ENCODE measurements at regions not wholly inside any gene's neighbourhood (a gene's known extent, or its start where the extent isn't known, plus 50 kb on each side); places are given as distances from the start of the nearest gene placed in this dataset.

GRCh38 chr9:119556129-119556875, 187.1 kb upstream of the BRINP1 start:
- Mint-ChIP-seq H3K4me3 (peak overlapping the region in 1 of 10 donors; percentile 29), H3K27me3 (peaks cover 12 to 52% (median 29%) of the 10 kb centered on the region in 5 donors), H3K9me3 (peaks cover 0 to 6% (median 0%) of the 10 kb centered on the region in 9 donors), H3K27ac (no peak overlapping the region), H3K4me1 (peaks cover 0 to 6% (median 2%) of the 10 kb centered on the region in 4 donors), H3K36me3 (no peaks in the 10 kb centered on the region)
- POLR2A ChIA-PET: no interaction called here
- DNase-seq (peak in 3 of 10 donors; percentile 0 to 9 (median 6)), ATAC-seq (no peak)

DNA sequence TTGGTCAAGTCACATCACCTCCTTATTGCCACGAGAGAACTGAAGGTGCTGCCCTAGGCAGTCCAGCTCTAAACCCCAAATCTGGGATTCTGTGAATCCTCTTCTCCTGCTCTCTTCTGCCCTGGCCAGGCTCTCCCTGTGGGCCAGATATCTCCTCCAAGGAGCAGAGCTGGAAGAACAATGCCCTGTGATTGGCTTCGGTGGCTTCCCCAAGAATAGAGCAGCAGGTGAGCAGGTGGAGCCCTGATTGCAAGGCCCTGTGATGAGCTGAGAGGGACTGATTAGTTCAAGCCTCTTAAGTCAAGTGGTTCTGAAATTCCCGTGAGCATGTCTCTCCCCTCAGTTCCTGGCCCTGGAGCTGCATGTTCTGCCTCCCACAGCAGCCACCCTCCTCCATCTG, 175.3 kb upstream of the BRINP1 start:
- peaks cover 0 to 4% (median 1%) of the 10 kb centered on the region in 5 donors for H3K27me3 Mint-ChIP-seq
- H3K4me1 Mint-ChIP-seq: no peaks in the 10 kb centered on the region
- POLR2A ChIA-PET: no interaction called here
- H3K4me3 Mint-ChIP-seq: no peak overlapping the region
- no peak overlapping the region for H3K27ac Mint-ChIP-seq
- H3K9me3 Mint-ChIP-seq: peaks cover 0 to 13% (median 6%) of the 10 kb centered on the region in 9 donors
- no peak for DNase-seq
- ATAC-seq: no peak
- H3K36me3 Mint-ChIP-seq: no peaks in the 10 kb centered on the region

DNA sequence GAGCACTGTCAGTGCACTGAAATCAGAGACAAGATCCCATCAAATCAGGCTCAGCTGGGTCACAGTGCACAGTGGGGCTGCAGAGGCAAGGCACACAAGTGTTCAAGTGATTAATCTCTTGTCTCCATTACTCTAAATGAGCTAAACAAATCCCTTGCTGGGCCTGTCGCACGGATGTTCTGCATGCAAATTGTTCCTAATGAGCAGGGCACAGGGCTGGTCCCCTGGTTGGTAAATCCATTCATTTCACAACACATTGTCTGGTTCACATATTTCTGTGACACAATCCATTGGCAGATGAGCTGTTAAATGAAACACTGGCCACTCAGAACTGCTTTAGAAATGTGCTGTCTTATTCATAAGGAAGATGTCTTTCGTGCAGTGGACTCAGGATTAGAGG, 167.9 kb upstream of the BRINP1 start:
- POLR2A ChIA-PET: no interaction called here
- Mint-ChIP-seq H3K36me3 (no peaks in the 10 kb centered on the region), H3K4me3 (no peak overlapping the region), H3K9me3 (peaks cover 0 to 9% (median 0%) of the 10 kb centered on the region in 9 donors), H3K27ac (no peak overlapping the region), H3K27me3 (peaks cover 0 to 4% (median 0%) of the 10 kb centered on the region in 5 donors), H3K4me1 (no peaks in the 10 kb centered on the region)
- no peak for ATAC-seq
- DNase-seq: no peak

DNA sequence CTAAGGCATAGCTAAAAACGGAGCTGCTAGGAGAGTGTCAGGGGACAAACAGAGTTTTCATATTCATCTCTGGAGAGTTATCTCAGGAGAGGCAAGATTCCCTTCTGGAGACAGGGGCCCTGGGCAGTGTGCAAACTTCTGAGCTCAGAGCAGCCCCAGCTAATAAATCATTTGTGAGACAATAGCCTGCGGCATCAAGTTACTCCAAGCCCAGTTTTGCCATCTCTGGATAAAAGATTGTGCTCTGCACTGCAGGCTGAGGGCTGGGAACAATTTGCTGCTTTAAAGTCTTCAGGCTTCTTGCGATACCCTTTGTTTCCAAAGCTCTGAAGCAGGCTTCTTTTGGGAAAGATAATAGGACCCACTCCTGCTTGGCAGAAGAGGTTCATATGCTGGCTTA, 164.3 kb upstream of the BRINP1 start:
- H3K27me3 Mint-ChIP-seq: no peaks in the 10 kb centered on the region
- DNase-seq: no peak
- H3K36me3 Mint-ChIP-seq: no peaks in the 10 kb centered on the region
- H3K9me3 Mint-ChIP-seq: peaks cover 0 to 4% (median 0%) of the 10 kb centered on the region in 9 donors
- H3K4me3 Mint-ChIP-seq: no peak overlapping the region
- H3K4me1 Mint-ChIP-seq: no peaks in the 10 kb centered on the region
- POLR2A ChIA-PET: no interaction called here
- H3K27ac Mint-ChIP-seq: no peak overlapping the region
- ATAC-seq: no peak

- POLR2A ChIA-PET: no interaction called here
- no peaks in the 10 kb centered on the region for H3K27me3 Mint-ChIP-seq
Measured at GRCh38 chr9:119526698-119527097, 157.5 kb upstream of the BRINP1 start.

GRCh38 chr9:119523508-119523907, 154.3 kb upstream of the BRINP1 start:
- Mint-ChIP-seq H3K36me3 (no peaks in the 10 kb centered on the region), H3K27ac (no peak overlapping the region), H3K9me3 (peaks cover 0 to 29% (median 2%) of the 10 kb centered on the region in 9 donors), H3K4me3 (no peak overlapping the region), H3K4me1 (no peaks in the 10 kb centered on the region), H3K27me3 (peaks cover 0 to 7% (median 0%) of the 10 kb centered on the region in 5 donors)
- ATAC-seq: no peak
- DNase-seq: no peak
- POLR2A ChIA-PET: no interaction called here

More at GRCh38 chr9:119526698-119527097, 157.5 kb upstream of the BRINP1 start:
- no peak for DNase-seq
- no peak overlapping the region for H3K27ac Mint-ChIP-seq
- H3K9me3 Mint-ChIP-seq: peaks cover 0 to 20% (median 2%) of the 10 kb centered on the region in 9 donors
- H3K36me3 Mint-ChIP-seq: no peaks in the 10 kb centered on the region
- no peak overlapping the region for H3K4me3 Mint-ChIP-seq
- no peak for ATAC-seq
- no peaks in the 10 kb centered on the region for H3K4me1 Mint-ChIP-seq

GRCh38 chr9:119522381-119522780, 153.1 kb upstream of the BRINP1 start:
- H3K4me1 Mint-ChIP-seq: no peaks in the 10 kb centered on the region
- ATAC-seq (no peak), DNase-seq (no peak)
- H3K27ac Mint-ChIP-seq: no peak overlapping the region
- H3K27me3 Mint-ChIP-seq: peaks cover 0 to 7% (median 0%) of the 10 kb centered on the region in 5 donors
- H3K9me3 Mint-ChIP-seq: peaks cover 0 to 23% (median 2%) of the 10 kb centered on the region in 9 donors
- POLR2A ChIA-PET: no interaction called here
- H3K4me3 Mint-ChIP-seq: no peak overlapping the region
- H3K36me3 Mint-ChIP-seq: no peaks in the 10 kb centered on the region

DNA sequence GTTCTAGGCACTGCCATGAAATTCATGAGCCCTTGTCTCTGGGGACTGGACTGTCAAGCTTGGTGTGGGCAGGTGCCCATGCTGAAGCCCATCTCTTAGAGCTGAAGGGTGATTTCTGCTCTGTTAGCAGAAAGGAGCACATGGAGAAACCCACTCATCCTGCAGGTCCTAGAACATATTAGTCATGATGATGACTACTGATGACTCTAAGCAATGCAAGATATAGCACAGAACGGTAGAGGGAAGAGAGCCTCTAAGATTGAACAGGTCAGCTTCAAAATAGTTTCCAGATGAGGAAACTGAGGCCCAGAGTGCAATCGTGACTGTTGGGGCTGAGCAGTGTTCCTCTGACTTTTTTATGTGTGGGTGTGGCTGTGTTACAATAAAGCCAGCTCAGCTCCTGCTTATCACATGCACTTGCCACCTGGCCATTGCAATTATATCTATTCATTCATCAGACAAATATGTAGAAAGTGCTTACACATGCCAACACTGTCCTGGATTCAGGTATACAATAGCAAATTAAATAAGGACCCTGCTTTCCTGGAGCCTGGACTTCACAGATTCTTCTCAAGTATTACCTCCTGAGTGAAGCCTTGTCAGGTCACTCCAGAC, 140.2 kb upstream of the BRINP1 start:
- POLR2A ChIA-PET: no interaction called here
- Mint-ChIP-seq H3K4me3 (no peak overlapping the region), H3K27me3 (no peaks in the 10 kb centered on the region), H3K36me3 (no peaks in the 10 kb centered on the region), H3K4me1 (no peaks in the 10 kb centered on the region), H3K9me3 (peaks cover 0 to 34% (median 6%) of the 10 kb centered on the region in 9 donors), H3K27ac (no peak overlapping the region)
- DNase-seq (no peak), ATAC-seq (no peak)

- DNase-seq (no peak), ATAC-seq (no peak)
- POLR2A ChIA-PET: no interaction called here
Measured at GRCh38 chr9:119501374-119501773, 132.1 kb upstream of the BRINP1 start.

GRCh38 chr9:119500072-119500771, 131.0 kb upstream of the BRINP1 start:
- no peak overlapping the region for H3K4me3 Mint-ChIP-seq
- H3K36me3 Mint-ChIP-seq: no peaks in the 10 kb centered on the region
- H3K27ac Mint-ChIP-seq: no peak overlapping the region
- ATAC-seq (no peak), DNase-seq (no peak)
- H3K9me3 Mint-ChIP-seq: peaks cover 0 to 19% (median 4%) of the 10 kb centered on the region in 9 donors
- no peaks in the 10 kb centered on the region for H3K4me1 Mint-ChIP-seq
- peaks cover 0 to 13% (median 3%) of the 10 kb centered on the region in 5 donors for H3K27me3 Mint-ChIP-seq
- POLR2A ChIA-PET: no interaction called here

More at GRCh38 chr9:119501374-119501773, 132.1 kb upstream of the BRINP1 start:
- Mint-ChIP-seq H3K9me3 (peaks cover 0 to 22% (median 3%) of the 10 kb centered on the region in 9 donors), H3K4me1 (no peaks in the 10 kb centered on the region), H3K27ac (no peak overlapping the region), H3K4me3 (no peak overlapping the region), H3K36me3 (no peaks in the 10 kb centered on the region), H3K27me3 (peaks cover 0 to 13% (median 3%) of the 10 kb centered on the region in 5 donors)

GRCh38 chr9:119487118-119487827, 118.0 kb upstream of the BRINP1 start:
- POLR2A ChIA-PET: no interaction called here
- H3K27ac Mint-ChIP-seq: no peak overlapping the region
- no peak overlapping the region for H3K4me3 Mint-ChIP-seq
- H3K36me3 Mint-ChIP-seq: no peaks in the 10 kb centered on the region
- no peak for ATAC-seq
- H3K9me3 Mint-ChIP-seq: peaks cover 0 to 28% (median 2%) of the 10 kb centered on the region in 9 donors
- DNase-seq: no peak
- no peaks in the 10 kb centered on the region for H3K4me1 Mint-ChIP-seq
- no peaks in the 10 kb centered on the region for H3K27me3 Mint-ChIP-seq

DNA sequence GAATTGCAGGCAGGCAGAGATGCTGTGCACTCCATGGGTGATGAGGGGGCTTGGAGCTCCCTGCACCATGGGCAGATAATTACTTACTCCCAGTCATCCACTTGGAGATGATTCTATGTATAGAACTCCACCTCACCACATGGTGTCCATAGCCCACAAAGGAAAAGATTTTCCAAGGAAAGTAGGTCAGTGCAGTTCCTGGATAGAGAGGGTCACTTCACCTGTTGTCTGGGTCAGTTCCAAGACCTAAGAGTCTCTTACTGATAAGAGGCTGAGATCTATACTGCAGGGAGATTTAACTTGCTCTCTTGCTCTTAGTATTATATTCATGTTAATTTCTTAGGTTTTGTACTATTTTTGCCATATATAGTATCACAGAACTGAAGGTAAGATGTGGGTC, 113.9 kb upstream of the BRINP1 start:
- H3K4me3 Mint-ChIP-seq: no peak overlapping the region
- peaks cover 0 to 19% (median 2%) of the 10 kb centered on the region in 9 donors for H3K9me3 Mint-ChIP-seq
- H3K27ac Mint-ChIP-seq: no peak overlapping the region
- H3K4me1 Mint-ChIP-seq: no peaks in the 10 kb centered on the region
- no peak for DNase-seq
- POLR2A ChIA-PET: no interaction called here
- H3K27me3 Mint-ChIP-seq: no peaks in the 10 kb centered on the region
- no peaks in the 10 kb centered on the region for H3K36me3 Mint-ChIP-seq
- ATAC-seq: no peak

- DNase-seq (no peak), ATAC-seq (no peak)
- Mint-ChIP-seq H3K36me3 (no peaks in the 10 kb centered on the region), H3K27ac (no peak overlapping the region), H3K9me3 (peaks cover 0 to 12% (median 2%) of the 10 kb centered on the region in 9 donors), H3K4me3 (no peak overlapping the region), H3K4me1 (no peaks in the 10 kb centered on the region), H3K27me3 (no peaks in the 10 kb centered on the region)
- POLR2A ChIA-PET: no interaction called here
Measured at GRCh38 chr9:119477197-119477596, 108.0 kb upstream of the BRINP1 start.

Data from naive thymus-derived CD8-positive, alpha-beta T cell (primary cell).